Progenitor cell of endocrine pancreas (in vitro differentiated cells): ENCODE measurements at regions not wholly inside any gene's neighbourhood (a gene's known extent, or its start where the extent isn't known, plus 50 kb on each side); places are given as distances from the start of the nearest gene placed in this dataset.
"Not testable (repeated sequence)": the region's sequence is repeated elsewhere in the genome, so short reads cannot be mapped to it uniquely, and the experiment has no call there.

Experiments
- DNase-seq: peaks from one replicate; pipeline ENCODE4 v3.0.0; 2021; ENCODE audit warnings: low spot score; ENCODE audit not compliant: unreplicated experiment
- H3K27ac Mint-ChIP-seq: 2 replicates; pipeline ENCODE4 v1.8.0; 2021; ENCODE audit warnings: mild to moderate bottlenecking, moderate library complexity, mixed read lengths
- H3K27me3 Mint-ChIP-seq: 2 replicates; pipeline ENCODE4 v1.8.0; 2021; ENCODE audit warnings: mixed read lengths
- H3K36me3 Mint-ChIP-seq: 2 replicates; pipeline ENCODE4 v1.8.0; 2022; ENCODE audit warnings: mixed read lengths; ENCODE audit not compliant: insufficient read depth
- H3K4me1 Mint-ChIP-seq: 2 replicates; pipeline ENCODE4 v1.8.0; 2021; ENCODE audit warnings: low read depth, mixed read lengths
- H3K4me3 Mint-ChIP-seq: 2 replicates; pipeline ENCODE4 v1.8.0; 2021; ENCODE audit warnings: low read depth, mild to moderate bottlenecking, moderate library complexity, mixed read lengths
- H3K9me3 Mint-ChIP-seq: 2 replicates; pipeline ENCODE4 v1.8.0; 2021; ENCODE audit warnings: low read depth, mixed read lengths
- TF ChIP-seq, protein P1 (sequence below): fragments of 200-600 bp; sonication (generic); IDR thresholded peaks from one replicate; pipeline ENCODE4 v1.5.0; 2021; ENCODE audit warnings: antibody characterized with exemption, mild to moderate bottlenecking; ENCODE audit not compliant: unreplicated experiment

- Mint-ChIP-seq H3K27me3 (no peaks in the 10 kb centered on the region), H3K27ac (no peak overlapping the region), H3K4me1 (no peaks in the 10 kb centered on the region), H3K4me3 (no peak overlapping the region), H3K9me3 (no peaks in the 10 kb centered on the region), H3K36me3 (no peaks in the 10 kb centered on the region)
- DNase-seq = no peak
- TF ChIP-seq, protein P1, sequence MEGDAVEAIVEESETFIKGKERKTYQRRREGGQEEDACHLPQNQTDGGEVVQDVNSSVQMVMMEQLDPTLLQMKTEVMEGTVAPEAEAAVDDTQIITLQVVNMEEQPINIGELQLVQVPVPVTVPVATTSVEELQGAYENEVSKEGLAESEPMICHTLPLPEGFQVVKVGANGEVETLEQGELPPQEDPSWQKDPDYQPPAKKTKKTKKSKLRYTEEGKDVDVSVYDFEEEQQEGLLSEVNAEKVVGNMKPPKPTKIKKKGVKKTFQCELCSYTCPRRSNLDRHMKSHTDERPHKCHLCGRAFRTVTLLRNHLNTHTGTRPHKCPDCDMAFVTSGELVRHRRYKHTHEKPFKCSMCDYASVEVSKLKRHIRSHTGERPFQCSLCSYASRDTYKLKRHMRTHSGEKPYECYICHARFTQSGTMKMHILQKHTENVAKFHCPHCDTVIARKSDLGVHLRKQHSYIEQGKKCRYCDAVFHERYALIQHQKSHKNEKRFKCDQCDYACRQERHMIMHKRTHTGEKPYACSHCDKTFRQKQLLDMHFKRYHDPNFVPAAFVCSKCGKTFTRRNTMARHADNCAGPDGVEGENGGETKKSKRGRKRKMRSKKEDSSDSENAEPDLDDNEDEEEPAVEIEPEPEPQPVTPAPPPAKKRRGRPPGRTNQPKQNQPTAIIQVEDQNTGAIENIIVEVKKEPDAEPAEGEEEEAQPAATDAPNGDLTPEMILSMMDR = no peak
Measured at GRCh38 chr3:165946360-165946759, 109.1 kb upstream of the BCHE start.

DNA sequence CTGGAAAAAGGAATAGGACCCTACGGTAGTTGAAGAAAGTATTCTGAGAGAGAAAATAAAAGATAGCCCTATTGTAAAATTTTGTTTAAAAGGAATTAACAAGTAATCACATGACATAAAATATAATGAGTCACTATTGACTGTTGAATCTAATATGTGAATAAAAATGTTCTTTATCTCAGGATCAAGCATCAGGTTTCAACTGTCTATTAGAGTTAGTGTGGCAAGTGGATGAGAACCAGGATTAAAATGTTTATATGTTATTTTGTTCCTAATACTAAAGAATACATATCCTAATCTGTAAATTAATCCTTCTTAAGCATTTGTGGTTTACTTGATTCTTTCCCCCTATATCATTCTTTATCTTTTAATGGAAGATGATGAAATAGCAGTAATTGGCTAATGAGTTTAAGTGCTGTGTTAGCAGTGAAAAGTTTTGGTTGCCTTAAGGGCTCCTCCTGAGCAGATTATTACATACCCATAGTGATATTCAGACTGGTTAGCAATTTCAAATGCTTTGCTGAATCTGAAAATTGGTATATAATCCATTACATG lies 101.8 kb upstream of the BCHE start:
- TF ChIP-seq, protein P1 = no peak
- H3K9me3 Mint-ChIP-seq = peaks cover 10% of the 10 kb centered on the region
- no peaks in the 10 kb centered on the region for H3K4me1 Mint-ChIP-seq
- H3K36me3 Mint-ChIP-seq = peaks cover 2% of the 10 kb centered on the region
- no peak overlapping the region for H3K27ac Mint-ChIP-seq
- no peak for DNase-seq
- no peaks in the 10 kb centered on the region for H3K27me3 Mint-ChIP-seq
- H3K4me3 Mint-ChIP-seq = no peak overlapping the region

DNA sequence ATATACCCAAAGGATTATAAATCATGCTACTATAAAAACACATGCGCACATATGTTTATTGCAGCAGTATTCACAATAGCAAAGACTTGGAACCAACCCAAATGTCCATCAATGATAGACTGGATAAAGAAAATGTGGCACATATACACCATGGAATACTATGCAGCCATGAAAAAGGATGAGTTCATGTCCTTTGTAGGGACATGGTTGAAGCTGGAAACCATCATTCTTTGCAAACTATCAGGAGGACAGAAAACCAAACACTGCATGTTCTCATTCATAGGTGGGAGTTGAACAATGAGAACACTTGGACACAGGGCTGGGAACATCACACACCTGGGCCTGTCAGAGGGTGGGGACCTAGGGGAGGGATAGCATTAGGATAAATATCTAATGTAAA lies 98.9 kb upstream of the BCHE start:
- not testable (repeated sequence) for H3K4me1 Mint-ChIP-seq, H3K4me3 Mint-ChIP-seq, H3K27ac Mint-ChIP-seq, H3K27me3 Mint-ChIP-seq, H3K36me3 Mint-ChIP-seq, DNase-seq
- H3K9me3 Mint-ChIP-seq = peaks cover 13% of the 10 kb centered on the region

DNA sequence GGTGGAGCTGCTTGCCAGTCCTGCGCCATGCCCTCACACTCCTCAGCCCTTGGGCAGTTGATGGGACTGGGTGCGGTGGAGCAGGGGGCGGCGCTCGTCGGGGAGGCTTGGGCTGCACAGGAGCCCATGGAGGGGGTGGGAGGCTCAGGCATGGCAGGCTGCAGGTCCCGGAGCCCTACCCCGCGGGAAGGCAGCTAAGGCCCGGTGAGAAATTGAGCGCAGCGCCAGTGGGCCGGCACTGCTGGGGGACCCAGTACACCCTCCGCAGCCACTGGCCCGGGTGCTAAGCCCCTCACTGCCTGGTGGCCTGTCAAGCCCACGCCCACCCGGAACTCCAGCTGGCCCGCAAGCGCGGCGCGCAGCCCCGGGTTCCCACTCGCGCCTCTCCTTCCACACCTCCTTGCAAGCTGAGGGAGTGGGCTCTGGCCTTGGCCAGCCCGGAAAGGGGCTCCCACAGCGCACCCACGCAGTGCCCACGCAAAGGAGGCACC lies 87.1 kb upstream of the BCHE start:
- H3K4me1 Mint-ChIP-seq, H3K27me3 Mint-ChIP-seq, DNase-seq, H3K27ac Mint-ChIP-seq, H3K9me3 Mint-ChIP-seq, H3K36me3 Mint-ChIP-seq, H3K4me3 Mint-ChIP-seq: not testable (repeated sequence)

GRCh38 chr3:165920984-165921383 lies 83.8 kb upstream of the BCHE start:
- peaks cover 14% of the 10 kb centered on the region for H3K9me3 Mint-ChIP-seq
- TF ChIP-seq, protein P1 = no peak
- no peak for DNase-seq
- H3K4me1 Mint-ChIP-seq = no peaks in the 10 kb centered on the region
- H3K27me3 Mint-ChIP-seq = no peaks in the 10 kb centered on the region
- H3K36me3 Mint-ChIP-seq = no peaks in the 10 kb centered on the region
- no peak overlapping the region for H3K27ac Mint-ChIP-seq
- H3K4me3 Mint-ChIP-seq = no peak overlapping the region

DNA sequence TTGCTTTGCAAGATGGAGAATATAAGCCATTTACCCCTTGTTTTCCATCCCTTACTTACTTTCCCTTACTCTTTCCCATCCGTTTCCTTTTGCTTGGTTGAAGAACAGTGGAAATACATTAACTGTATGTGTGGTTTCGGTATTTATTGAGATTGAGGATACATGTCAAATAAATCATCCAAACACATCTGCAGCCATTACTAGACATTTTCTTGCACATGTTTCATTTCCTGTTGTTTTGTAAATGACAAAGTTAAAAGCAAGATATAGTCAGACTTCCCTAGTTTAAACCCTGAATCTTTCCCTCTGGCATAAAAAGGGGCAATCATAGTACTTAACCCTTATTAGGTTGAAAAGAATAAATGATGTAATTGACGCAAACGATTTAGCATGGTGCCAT lies 82.1 kb upstream of the BCHE start:
- TF ChIP-seq, protein P1 = no peak
- peaks cover 14% of the 10 kb centered on the region for H3K9me3 Mint-ChIP-seq
- no peak overlapping the region for H3K27ac Mint-ChIP-seq
- H3K27me3 Mint-ChIP-seq = no peaks in the 10 kb centered on the region
- H3K4me3 Mint-ChIP-seq = no peak overlapping the region
- no peak for DNase-seq
- H3K4me1 Mint-ChIP-seq = no peaks in the 10 kb centered on the region
- no peaks in the 10 kb centered on the region for H3K36me3 Mint-ChIP-seq
